ENCODE measurements at regions not wholly inside any gene's neighbourhood (a gene's known extent, or its start where the extent isn't known, plus 50 kb on each side); places are given as distances from the start of the nearest gene placed in this dataset.

DNA sequence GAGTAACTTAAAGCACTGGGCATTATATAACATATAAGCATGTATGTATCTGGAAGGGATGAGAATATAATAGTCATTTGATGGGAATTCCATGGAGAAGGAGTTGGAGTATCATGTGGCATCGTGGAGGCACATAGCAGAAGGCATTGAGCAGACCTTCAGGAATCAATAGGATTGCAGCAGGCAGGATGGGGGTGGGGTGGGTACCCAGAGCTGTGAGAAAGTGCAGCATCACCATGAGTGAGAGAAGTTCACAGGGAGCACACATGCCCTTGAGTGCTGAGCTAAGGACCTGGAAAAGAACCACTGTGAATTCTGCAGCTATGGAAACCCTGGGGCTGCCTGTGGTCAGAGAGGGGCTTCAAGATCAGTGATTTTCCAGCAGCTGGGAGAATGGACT is 57.3 kb downstream of the MED10 start:
- no peak for DNase-seq (ENCODE audit: low read depth)
- H3K4me3 ChIP-seq (ENCODE audit: low read depth, low read length) = no peak overlapping the region
- TF ChIP-seq, protein P1, sequence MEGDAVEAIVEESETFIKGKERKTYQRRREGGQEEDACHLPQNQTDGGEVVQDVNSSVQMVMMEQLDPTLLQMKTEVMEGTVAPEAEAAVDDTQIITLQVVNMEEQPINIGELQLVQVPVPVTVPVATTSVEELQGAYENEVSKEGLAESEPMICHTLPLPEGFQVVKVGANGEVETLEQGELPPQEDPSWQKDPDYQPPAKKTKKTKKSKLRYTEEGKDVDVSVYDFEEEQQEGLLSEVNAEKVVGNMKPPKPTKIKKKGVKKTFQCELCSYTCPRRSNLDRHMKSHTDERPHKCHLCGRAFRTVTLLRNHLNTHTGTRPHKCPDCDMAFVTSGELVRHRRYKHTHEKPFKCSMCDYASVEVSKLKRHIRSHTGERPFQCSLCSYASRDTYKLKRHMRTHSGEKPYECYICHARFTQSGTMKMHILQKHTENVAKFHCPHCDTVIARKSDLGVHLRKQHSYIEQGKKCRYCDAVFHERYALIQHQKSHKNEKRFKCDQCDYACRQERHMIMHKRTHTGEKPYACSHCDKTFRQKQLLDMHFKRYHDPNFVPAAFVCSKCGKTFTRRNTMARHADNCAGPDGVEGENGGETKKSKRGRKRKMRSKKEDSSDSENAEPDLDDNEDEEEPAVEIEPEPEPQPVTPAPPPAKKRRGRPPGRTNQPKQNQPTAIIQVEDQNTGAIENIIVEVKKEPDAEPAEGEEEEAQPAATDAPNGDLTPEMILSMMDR (IDR thresholded peaks at IDR 0.05; ENCODE audit: control insufficient read depth, extremely low read depth, insufficient read depth) = no peak

DNA sequence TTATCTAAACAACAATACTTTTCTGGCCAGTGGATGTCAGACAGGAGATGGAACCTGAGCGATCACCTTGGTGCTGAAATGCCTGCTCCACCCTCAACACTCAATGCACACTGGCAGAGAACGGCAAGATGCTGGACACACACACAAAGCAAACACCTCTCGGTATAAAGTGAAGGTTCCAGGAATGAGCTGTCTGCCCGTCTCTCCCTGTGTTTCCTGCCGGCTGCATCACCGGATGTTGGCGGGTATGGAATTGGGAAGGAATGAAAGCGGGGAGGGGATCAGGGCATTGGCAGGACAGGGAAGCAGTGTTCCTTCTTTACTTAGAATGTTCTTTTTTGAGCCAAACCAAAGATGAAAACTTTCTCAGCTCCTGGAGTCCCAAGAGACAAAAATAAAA is 59.2 kb downstream of the MED10 start:
- DNase-seq (ENCODE audit: low read depth) = no peak
- TF ChIP-seq, protein P1 (IDR thresholded peaks at IDR 0.05; ENCODE audit: control insufficient read depth, extremely low read depth, insufficient read depth) = no peak
- no peak overlapping the region for H3K4me3 ChIP-seq (ENCODE audit: low read depth, low read length)

DNA sequence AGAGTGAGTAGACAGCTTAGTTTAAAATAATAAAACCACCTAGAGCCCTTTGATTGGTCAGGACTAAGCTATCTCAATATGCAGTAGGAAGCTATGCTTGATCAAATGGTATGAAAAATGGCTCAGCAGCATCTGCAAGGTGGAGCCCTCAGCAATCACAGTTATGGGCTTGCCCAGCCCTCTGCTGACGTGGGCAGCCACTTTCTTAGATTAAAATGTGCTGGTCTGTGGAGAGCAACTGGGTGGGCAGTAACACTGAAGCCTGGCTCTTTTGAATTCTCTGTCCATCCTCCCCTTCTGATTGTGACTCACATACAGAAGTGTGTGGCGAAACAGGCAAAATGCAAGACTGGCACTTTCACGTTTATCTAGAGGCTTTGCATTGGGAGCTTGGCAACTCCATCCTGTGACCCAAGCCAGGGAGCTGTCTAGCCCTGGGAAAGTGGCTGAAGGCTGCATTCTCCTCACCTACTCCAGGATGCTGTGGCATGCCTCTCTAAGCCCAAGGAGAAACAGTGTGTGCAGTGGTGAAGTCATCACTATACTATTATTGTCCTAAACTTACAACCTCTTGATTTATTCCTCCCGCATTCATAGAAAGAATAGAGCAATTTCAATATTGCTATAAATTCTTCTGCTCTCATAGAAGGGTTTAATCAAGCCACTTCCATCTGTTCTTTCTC is 61.1 kb downstream of the MED10 start:
- TF ChIP-seq, protein P1 (IDR thresholded peaks at IDR 0.05; ENCODE audit: control insufficient read depth, extremely low read depth, insufficient read depth) = no peak
- DNase-seq (ENCODE audit: low read depth) = no peak

DNA sequence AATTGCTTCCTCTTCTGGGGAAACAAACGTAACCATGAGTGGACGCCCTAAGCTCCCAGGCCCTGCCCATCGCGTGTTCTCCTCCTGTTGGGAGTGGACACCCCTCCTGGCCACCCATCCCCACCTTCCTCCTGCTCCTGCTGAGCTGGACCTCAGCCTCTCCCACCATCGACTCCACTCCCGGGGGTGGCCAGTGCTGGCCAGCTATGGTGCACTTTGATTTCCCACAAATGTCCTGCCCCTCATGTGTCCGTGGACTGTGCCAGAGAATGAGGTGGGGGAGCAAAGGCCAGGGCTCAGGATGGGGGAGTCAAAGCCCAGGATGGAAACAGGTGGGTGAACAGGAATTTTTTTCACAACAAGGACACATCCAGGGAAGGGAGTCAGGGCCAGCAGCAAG is 62.8 kb downstream of the MED10 start:
- TF ChIP-seq, protein P1 (IDR thresholded peaks at IDR 0.05; ENCODE audit: control insufficient read depth, extremely low read depth, insufficient read depth) = no peak
- DNase-seq (ENCODE audit: low read depth) = no peak
- H3K4me3 ChIP-seq (ENCODE audit: low read depth, low read length) = no peak overlapping the region

More for the DNA sequence above, 61.1 kb downstream of the MED10 start:
- no peak overlapping the region for H3K4me3 ChIP-seq (ENCODE audit: low read depth, low read length)

DNA sequence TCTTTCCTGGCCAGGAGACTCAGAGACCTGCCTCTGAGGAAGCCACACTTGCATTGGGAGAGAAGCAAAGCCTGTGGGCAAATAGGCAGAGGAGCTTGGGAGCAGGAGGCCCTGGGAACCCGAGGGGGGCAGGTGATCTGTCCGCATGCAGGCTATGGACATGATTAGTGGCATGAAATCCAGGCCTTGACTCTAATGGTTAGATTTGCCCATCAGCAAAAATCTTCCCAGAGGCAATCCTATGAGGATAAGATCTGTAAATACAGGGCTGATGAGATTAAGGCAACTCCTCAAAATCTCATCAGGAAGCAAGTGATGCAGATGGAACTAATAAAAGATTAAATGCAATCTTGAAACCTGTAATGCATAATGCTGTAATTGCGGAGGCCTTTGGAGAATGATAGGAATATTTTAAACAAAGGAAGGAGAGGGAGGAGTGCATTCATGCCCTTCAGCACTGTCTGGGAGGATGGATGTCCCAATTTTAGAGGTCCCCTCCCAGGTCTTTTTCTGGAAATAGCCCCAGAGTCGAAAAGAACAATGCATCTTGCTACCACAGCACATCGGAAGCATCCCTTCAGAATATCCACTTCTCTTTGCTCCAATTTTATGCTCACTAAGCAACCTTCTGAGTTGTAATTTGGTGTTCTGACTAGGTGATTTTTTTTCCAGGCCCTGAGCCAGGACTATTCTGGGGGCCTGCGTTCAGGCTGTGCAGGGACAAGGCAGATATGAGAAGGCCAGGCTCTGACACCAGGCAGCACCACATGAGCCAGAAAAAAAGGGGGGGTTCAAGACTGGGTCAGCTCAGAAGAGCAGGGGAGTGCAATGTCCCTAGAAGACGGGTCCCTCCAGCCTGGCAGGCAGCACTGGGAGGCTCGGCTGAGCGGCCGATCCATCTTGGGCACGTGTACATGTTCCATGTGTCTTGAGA is 66.5 kb downstream of the MED10 start:
- TF ChIP-seq, protein P1 (IDR thresholded peaks at IDR 0.05; ENCODE audit: control insufficient read depth, extremely low read depth, insufficient read depth) = no peak
- no peak for DNase-seq (ENCODE audit: low read depth)
- H3K4me3 ChIP-seq (ENCODE audit: low read depth, low read length) = no peak overlapping the region

DNA sequence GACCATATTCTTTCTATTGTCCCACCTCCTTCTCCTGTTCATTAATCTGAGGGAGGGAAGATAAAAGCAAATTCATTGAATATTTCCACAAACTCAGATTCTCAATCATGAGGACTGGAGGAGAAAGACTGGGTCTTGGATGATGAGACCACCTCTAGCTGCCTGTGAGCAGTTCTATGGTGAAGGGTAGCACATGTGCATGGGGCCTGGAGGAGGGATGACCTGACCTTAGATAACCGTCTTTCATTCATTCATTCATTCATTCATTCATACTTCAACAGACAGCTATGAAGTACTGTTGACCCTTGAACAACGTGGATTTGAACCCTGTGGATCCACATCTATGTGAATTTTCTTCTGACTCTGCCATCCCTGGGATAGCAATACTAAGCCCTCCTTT is 68.4 kb downstream of the MED10 start:
- DNase-seq (ENCODE audit: low read depth) = no peak
- TF ChIP-seq, protein P1 (IDR thresholded peaks at IDR 0.05; ENCODE audit: control insufficient read depth, extremely low read depth, insufficient read depth) = no peak
- H3K4me3 ChIP-seq (ENCODE audit: low read depth, low read length) = no peak overlapping the region
